ENCODE measurements at regions not wholly inside any gene's neighbourhood (a gene's known extent, or its start where the extent isn't known, plus 50 kb on each side); places are given as distances from the start of the nearest gene placed in this dataset.

DNA sequence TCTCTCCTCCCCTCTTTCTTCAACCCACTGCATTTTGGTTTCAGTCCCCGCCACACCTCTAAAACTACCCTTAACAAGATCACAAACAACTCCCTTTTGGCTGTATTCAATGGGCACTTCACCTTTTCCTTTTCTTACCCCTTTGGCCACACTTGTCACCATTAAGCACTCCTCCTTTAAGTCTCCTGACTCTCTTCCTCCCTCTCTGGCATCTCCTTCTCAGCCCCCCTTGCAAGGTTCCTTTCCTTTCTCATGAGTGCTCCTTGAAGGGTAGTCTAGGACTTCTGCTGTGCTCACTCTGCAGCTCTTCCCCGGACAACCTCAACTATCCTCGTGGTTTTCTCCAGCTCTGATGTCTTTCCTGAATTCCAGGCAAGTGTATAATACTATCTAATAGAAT is 103.7 kb downstream of the RPL22L1 start (continued):
- TF ChIP-seq, protein P1, sequence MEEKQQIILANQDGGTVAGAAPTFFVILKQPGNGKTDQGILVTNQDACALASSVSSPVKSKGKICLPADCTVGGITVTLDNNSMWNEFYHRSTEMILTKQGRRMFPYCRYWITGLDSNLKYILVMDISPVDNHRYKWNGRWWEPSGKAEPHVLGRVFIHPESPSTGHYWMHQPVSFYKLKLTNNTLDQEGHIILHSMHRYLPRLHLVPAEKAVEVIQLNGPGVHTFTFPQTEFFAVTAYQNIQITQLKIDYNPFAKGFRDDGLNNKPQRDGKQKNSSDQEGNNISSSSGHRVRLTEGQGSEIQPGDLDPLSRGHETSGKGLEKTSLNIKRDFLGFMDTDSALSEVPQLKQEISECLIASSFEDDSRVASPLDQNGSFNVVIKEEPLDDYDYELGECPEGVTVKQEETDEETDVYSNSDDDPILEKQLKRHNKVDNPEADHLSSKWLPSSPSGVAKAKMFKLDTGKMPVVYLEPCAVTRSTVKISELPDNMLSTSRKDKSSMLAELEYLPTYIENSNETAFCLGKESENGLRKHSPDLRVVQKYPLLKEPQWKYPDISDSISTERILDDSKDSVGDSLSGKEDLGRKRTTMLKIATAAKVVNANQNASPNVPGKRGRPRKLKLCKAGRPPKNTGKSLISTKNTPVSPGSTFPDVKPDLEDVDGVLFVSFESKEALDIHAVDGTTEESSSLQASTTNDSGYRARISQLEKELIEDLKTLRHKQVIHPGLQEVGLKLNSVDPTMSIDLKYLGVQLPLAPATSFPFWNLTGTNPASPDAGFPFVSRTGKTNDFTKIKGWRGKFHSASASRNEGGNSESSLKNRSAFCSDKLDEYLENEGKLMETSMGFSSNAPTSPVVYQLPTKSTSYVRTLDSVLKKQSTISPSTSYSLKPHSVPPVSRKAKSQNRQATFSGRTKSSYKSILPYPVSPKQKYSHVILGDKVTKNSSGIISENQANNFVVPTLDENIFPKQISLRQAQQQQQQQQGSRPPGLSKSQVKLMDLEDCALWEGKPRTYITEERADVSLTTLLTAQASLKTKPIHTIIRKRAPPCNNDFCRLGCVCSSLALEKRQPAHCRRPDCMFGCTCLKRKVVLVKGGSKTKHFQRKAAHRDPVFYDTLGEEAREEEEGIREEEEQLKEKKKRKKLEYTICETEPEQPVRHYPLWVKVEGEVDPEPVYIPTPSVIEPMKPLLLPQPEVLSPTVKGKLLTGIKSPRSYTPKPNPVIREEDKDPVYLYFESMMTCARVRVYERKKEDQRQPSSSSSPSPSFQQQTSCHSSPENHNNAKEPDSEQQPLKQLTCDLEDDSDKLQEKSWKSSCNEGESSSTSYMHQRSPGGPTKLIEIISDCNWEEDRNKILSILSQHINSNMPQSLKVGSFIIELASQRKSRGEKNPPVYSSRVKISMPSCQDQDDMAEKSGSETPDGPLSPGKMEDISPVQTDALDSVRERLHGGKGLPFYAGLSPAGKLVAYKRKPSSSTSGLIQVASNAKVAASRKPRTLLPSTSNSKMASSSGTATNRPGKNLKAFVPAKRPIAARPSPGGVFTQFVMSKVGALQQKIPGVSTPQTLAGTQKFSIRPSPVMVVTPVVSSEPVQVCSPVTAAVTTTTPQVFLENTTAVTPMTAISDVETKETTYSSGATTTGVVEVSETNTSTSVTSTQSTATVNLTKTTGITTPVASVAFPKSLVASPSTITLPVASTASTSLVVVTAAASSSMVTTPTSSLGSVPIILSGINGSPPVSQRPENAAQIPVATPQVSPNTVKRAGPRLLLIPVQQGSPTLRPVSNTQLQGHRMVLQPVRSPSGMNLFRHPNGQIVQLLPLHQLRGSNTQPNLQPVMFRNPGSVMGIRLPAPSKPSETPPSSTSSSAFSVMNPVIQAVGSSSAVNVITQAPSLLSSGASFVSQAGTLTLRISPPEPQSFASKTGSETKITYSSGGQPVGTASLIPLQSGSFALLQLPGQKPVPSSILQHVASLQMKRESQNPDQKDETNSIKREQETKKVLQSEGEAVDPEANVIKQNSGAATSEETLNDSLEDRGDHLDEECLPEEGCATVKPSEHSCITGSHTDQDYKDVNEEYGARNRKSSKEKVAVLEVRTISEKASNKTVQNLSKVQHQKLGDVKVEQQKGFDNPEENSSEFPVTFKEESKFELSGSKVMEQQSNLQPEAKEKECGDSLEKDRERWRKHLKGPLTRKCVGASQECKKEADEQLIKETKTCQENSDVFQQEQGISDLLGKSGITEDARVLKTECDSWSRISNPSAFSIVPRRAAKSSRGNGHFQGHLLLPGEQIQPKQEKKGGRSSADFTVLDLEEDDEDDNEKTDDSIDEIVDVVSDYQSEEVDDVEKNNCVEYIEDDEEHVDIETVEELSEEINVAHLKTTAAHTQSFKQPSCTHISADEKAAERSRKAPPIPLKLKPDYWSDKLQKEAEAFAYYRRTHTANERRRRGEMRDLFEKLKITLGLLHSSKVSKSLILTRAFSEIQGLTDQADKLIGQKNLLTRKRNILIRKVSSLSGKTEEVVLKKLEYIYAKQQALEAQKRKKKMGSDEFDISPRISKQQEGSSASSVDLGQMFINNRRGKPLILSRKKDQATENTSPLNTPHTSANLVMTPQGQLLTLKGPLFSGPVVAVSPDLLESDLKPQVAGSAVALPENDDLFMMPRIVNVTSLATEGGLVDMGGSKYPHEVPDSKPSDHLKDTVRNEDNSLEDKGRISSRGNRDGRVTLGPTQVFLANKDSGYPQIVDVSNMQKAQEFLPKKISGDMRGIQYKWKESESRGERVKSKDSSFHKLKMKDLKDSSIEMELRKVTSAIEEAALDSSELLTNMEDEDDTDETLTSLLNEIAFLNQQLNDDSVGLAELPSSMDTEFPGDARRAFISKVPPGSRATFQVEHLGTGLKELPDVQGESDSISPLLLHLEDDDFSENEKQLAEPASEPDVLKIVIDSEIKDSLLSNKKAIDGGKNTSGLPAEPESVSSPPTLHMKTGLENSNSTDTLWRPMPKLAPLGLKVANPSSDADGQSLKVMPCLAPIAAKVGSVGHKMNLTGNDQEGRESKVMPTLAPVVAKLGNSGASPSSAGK (IDR thresholded peaks at IDR 0.05): no peak
- TF ChIP-seq SREBF2 (CRISPR knock-in tag; IDR thresholded peaks at IDR 0.05) (no peak), LCOR (CRISPR knock-in tag; IDR thresholded peaks at IDR 0.05) (no peak), ZNF23 (CRISPR knock-in tag; IDR thresholded peaks at IDR 0.05) (no peak), ATF7 (IDR thresholded peaks at IDR 0.05) (no peak), GATAD2B (IDR thresholded peaks at IDR 0.05; ENCODE audit: borderline replicate concordance) (no peak), TAF7 (tag; IDR thresholded peaks at IDR 0.05) (no peak), TOE1 (IDR thresholded peaks at IDR 0.05; ENCODE audit: borderline replicate concordance) (no peak), TOE1 (CRISPR knock-in tag; IDR thresholded peaks at IDR 0.05; ENCODE audit: borderline replicate concordance, low read depth) (no peak), ZNF785 (CRISPR knock-in tag; IDR thresholded peaks at IDR 0.05) (no peak), HDGF (IDR thresholded peaks at IDR 0.05) (no peak), FOXJ2 (tag; IDR thresholded peaks at IDR 0.05) (no peak), NFE2L1 (tag; IDR thresholded peaks at IDR 0.05; ENCODE audit: borderline replicate concordance, low read depth) (no peak), MAFK (IDR thresholded peaks at IDR 0.05; ENCODE audit: low read length) (no peak), HSF4 (CRISPR knock-in tag; IDR thresholded peaks at IDR 0.05; ENCODE audit: borderline replicate concordance) (no peak), PHF21A (IDR thresholded peaks at IDR 0.05; ENCODE audit: borderline replicate concordance, low read depth) (no peak), SRSF1 (IDR thresholded peaks at IDR 0.05; ENCODE audit: low read depth, low read length) (no peak)
- TF ChIP-seq, protein P2, sequence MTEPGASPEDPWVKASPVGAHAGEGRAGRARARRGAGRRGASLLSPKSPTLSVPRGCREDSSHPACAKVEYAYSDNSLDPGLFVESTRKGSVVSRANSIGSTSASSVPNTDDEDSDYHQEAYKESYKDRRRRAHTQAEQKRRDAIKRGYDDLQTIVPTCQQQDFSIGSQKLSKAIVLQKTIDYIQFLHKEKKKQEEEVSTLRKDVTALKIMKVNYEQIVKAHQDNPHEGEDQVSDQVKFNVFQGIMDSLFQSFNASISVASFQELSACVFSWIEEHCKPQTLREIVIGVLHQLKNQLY (CRISPR knock-in tag; conservative IDR thresholded peaks at IDR 0.05): no peak
- TF ChIP-seq, protein P3, sequence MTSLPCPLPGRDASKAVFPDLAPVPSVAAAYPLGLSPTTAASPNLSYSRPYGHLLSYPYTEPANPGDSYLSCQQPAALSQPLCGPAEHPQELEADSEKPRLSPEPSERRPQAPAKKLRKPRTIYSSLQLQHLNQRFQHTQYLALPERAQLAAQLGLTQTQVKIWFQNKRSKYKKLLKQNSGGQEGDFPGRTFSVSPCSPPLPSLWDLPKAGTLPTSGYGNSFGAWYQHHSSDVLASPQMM (CRISPR knock-in tag; IDR thresholded peaks at IDR 0.05): no peak

All from K562 (cell line).